MM.1S (cell line): ENCODE measurements at regions not wholly inside any gene's neighbourhood (a gene's known extent, or its start where the extent isn't known, plus 50 kb on each side); places are given as distances from the start of the nearest gene placed in this dataset.

Experiments
- DNase-seq: peaks from one replicate; pipeline ENCODE4 v3.0.0-alpha.2; 2015
- H2AFZ ChIP-seq: fragments of 300-600 bp; sonication (generic); 2 replicates; pipeline ENCODE4 v1.6.0; 2016; ENCODE audit warnings: antibody characterized with exemption, low read length
- H3F3A ChIP-seq: fragments of 300-600 bp; sonication (generic); 2 replicates; pipeline ENCODE4 v1.6.1; 2016; ENCODE audit warnings: mild to moderate bottlenecking, antibody characterized with exemption, low read length, moderate library complexity, mixed read lengths; ENCODE audit not compliant: insufficient read depth
- H3K27ac ChIP-seq: fragments of 300-600 bp; sonication (generic); 2 replicates; pipeline ENCODE4 v1.5.1; 2016; ENCODE audit warnings: mild to moderate bottlenecking, low read length
- H3K27me3 ChIP-seq: fragments of 300-600 bp; sonication (generic); replicated peaks from 2 replicates; pipeline ENCODE4 v1.6.0; 2016; ENCODE audit warnings: low read length; ENCODE audit not compliant: insufficient read depth
- H3K36me3 ChIP-seq: fragments of 300-600 bp; sonication (generic); replicated peaks from 2 replicates; pipeline ENCODE4 v1.6.1; 2016; ENCODE audit warnings: mild to moderate bottlenecking, low read length, mixed read lengths; ENCODE audit not compliant: insufficient read depth
- H3K4me1 ChIP-seq: fragments of 300-600 bp; sonication (generic); 2 replicates; pipeline ENCODE4 v1.6.1; 2016; ENCODE audit warnings: low read length, mixed read lengths
- H3K4me2 ChIP-seq: fragments of 300-600 bp; sonication (generic); 2 replicates; pipeline ENCODE4 v1.6.0; 2016; ENCODE audit warnings: low read depth, low read length
- H3K4me3 ChIP-seq: fragments of 300-600 bp; sonication (generic); 2 replicates; pipeline ENCODE4 v1.5.1; 2016; ENCODE audit warnings: low read length, mixed read lengths
- H3K79me2 ChIP-seq: fragments of 300-600 bp; sonication (generic); 2 replicates; pipeline ENCODE4 v1.6.1; 2016; ENCODE audit warnings: mixed run types, low read length, mixed read lengths
- H3K9ac ChIP-seq: fragments of 300-600 bp; sonication (generic); 2 replicates; pipeline ENCODE4 v1.6.1; 2016; ENCODE audit warnings: low read length, mixed read lengths
- H3K9me2 ChIP-seq: fragments of 300-600 bp; sonication (generic); replicated peaks from 2 replicates; pipeline ENCODE4 v1.6.1; 2016; ENCODE audit warnings: mild to moderate bottlenecking, low read length, mixed read lengths; ENCODE audit not compliant: insufficient read depth
- H3K9me3 ChIP-seq: fragments of 300-600 bp; sonication (generic); replicated peaks from 2 replicates; pipeline ENCODE4 v1.6.1; 2016; ENCODE audit warnings: mild to moderate bottlenecking, low read length, mixed read lengths; ENCODE audit not compliant: insufficient read depth
- H4K20me1 ChIP-seq: fragments of 300-600 bp; sonication (generic); 2 replicates; pipeline ENCODE4 v1.6.1; 2016; ENCODE audit warnings: mild to moderate bottlenecking, low read length, moderate library complexity, mixed read lengths; ENCODE audit not compliant: insufficient read depth
- EZH2 ChIP-seq: fragments of 300-600 bp; sonication (generic); optimal IDR thresholded peaks from 2 replicates; pipeline ENCODE3; 2017; ENCODE audit warnings: low read depth, mild to moderate bottlenecking, antibody characterized with exemption, low read length, mixed read lengths
- EZH2phosphoT487 ChIP-seq: fragments of 300-600 bp; sonication (generic); IDR thresholded peaks from 2 replicates; pipeline ENCODE4 v1.6.1; 2018; ENCODE audit warnings: antibody characterized with exemption, low read length
- TF ChIP-seq, protein P1 (sequence below): fragments of 300-600 bp; sonication (generic); IDR thresholded peaks from 2 replicates; pipeline ENCODE4 v1.5.1; 2016; ENCODE audit warnings: antibody characterized with exemption, low read length, mixed read lengths

DNA sequence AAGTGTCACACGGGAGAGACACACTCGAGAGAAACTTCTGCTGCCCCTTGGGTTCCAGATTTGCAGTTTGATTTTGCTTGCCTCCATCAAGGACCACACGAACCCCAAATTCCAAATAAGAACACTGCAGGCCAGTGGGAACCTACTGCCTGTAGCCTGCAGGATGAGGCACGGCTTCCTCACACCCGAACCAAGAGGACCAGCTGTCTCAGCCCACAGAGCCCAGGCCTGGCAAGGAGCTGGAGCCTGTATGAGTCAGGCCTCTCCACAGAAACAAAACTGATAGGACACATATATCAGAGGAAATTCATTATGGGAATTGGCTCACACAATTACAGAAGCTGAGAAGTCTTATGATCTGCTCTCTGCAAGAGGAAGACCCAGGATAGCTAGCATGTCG lies 188.1 kb upstream of the NSMCE3 start:
- no peaks in the 10 kb centered on the region for H3K79me2 ChIP-seq
- H3K36me3 ChIP-seq: no peaks in the 10 kb centered on the region
- H3K4me3 ChIP-seq: no peak overlapping the region
- DNase-seq: no peak
- H3K9me2 ChIP-seq: no peaks in the 10 kb centered on the region
- H3K9me3 ChIP-seq: no peaks in the 10 kb centered on the region
- H3K4me2 ChIP-seq: no peak overlapping the region
- no peaks in the 10 kb centered on the region for H3K27me3 ChIP-seq
- H3F3A ChIP-seq: no peaks in the 10 kb centered on the region
- TF ChIP-seq, protein P1, sequence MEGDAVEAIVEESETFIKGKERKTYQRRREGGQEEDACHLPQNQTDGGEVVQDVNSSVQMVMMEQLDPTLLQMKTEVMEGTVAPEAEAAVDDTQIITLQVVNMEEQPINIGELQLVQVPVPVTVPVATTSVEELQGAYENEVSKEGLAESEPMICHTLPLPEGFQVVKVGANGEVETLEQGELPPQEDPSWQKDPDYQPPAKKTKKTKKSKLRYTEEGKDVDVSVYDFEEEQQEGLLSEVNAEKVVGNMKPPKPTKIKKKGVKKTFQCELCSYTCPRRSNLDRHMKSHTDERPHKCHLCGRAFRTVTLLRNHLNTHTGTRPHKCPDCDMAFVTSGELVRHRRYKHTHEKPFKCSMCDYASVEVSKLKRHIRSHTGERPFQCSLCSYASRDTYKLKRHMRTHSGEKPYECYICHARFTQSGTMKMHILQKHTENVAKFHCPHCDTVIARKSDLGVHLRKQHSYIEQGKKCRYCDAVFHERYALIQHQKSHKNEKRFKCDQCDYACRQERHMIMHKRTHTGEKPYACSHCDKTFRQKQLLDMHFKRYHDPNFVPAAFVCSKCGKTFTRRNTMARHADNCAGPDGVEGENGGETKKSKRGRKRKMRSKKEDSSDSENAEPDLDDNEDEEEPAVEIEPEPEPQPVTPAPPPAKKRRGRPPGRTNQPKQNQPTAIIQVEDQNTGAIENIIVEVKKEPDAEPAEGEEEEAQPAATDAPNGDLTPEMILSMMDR: no peak
- TF ChIP-seq EZH2phosphoT487: no peak
- TF ChIP-seq EZH2: no peak
- no peak overlapping the region for H3K9ac ChIP-seq
- no peak overlapping the region for H3K27ac ChIP-seq
- no peaks in the 10 kb centered on the region for H4K20me1 ChIP-seq
- H2AFZ ChIP-seq: no peak overlapping the region
- peaks cover 8% of the 10 kb centered on the region for H3K4me1 ChIP-seq

DNA sequence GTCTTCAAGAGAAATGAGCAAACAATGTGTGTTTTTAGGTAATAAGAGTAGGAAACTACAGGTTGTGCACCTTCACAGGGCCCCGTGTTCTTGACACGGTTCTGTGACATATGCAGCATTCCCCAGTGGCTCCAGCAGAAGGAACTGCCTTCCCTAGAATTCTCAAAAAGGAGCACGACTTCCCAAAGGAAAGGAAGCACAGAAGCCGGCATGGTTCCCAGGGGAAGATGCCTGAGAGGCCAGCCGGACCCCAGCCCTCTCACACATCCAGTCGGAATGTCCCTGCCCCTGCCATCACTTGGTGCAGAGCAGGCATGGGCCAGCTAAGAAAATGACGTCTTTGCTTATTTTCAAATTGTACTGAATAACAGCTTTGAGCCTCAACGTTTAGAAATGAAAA lies 187.3 kb upstream of the NSMCE3 start:
- Histone ChIP-seq H3K27me3 (no peaks in the 10 kb centered on the region), H3K4me1 (peaks cover 8% of the 10 kb centered on the region), H3K4me3 (no peak overlapping the region), H3K36me3 (no peaks in the 10 kb centered on the region), H3K9me3 (no peaks in the 10 kb centered on the region), H2AFZ (no peak overlapping the region), H3K9ac (no peak overlapping the region), H3K4me2 (peak overlapping the region; percentile 13; the same call in 1 of the 2 replicates), H3K27ac (no peak overlapping the region), H3K9me2 (no peaks in the 10 kb centered on the region), H4K20me1 (no peaks in the 10 kb centered on the region), H3F3A (no peaks in the 10 kb centered on the region), H3K79me2 (no peaks in the 10 kb centered on the region)
- TF ChIP-seq EZH2phosphoT487: no peak
- TF ChIP-seq EZH2: no peak
- TF ChIP-seq, protein P1: no peak
- no peak for DNase-seq

DNA sequence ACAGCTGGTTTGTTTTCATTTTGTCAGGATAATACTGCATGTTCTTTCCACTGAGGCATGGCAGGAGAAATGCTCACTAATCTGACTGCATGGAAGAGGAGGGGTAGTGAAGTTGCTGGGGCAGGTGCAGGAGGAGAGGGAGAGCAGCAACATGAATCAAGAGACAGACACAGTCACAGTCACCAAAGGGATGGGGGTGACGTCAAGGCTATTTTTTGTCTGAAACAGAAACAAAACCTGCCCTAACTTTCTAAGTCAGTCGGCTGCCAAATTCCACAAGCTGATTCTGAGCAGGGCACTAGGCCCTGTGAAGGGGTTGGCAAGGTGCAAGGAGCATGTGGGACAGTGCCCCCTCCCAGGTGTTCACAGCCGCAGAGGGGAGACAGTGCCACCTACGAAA lies 186.6 kb upstream of the NSMCE3 start:
- H3K9me2 ChIP-seq: no peaks in the 10 kb centered on the region
- H3K9ac ChIP-seq: no peak overlapping the region
- H3K9me3 ChIP-seq: no peaks in the 10 kb centered on the region
- TF ChIP-seq EZH2phosphoT487: no peak
- TF ChIP-seq EZH2: no peak
- TF ChIP-seq, protein P1: no peak
- H3K4me3 ChIP-seq: no peak overlapping the region
- peak overlapping the region; percentile 13; the same call in 1 of the 2 replicates for H3K4me2 ChIP-seq
- DNase-seq: peak; percentile 71
- no peaks in the 10 kb centered on the region for H4K20me1 ChIP-seq
- H3F3A ChIP-seq: no peaks in the 10 kb centered on the region
- no peak overlapping the region for H2AFZ ChIP-seq
- H3K36me3 ChIP-seq: no peaks in the 10 kb centered on the region
- H3K79me2 ChIP-seq: no peaks in the 10 kb centered on the region
- no peak overlapping the region for H3K27ac ChIP-seq
- no peaks in the 10 kb centered on the region for H3K27me3 ChIP-seq
- peaks cover 8% of the 10 kb centered on the region for H3K4me1 ChIP-seq
